Hepatocyte (in vitro differentiated cells): ENCODE measurements at regions not wholly inside any gene's neighbourhood (a gene's known extent, or its start where the extent isn't known, plus 50 kb on each side); places are given as distances from the start of the nearest gene placed in this dataset.

Experiments used
- DNase-seq: peaks from one replicate; pipeline ENCODE4 v3.0.0-alpha.2; 2016; ENCODE audit warnings: low spot score
- H2AFZ ChIP-seq: fragments of 200-600 bp; sonication (generic); 2 replicates; pipeline ENCODE4 v1.6.0; 2016; ENCODE audit warnings: antibody characterized with exemption, mild to moderate bottlenecking
- H3K27ac ChIP-seq: fragments of 200-600 bp; sonication (generic); 2 replicates; pipeline ENCODE4 v1.5.1; 2016; ENCODE audit warnings: mild to moderate bottlenecking
- H3K27me3 ChIP-seq: fragments of 200-600 bp; sonication (generic); 2 replicates; pipeline ENCODE4 v1.6.1; 2016
- H3K36me3 ChIP-seq: fragments of 200-600 bp; sonication (generic); replicated peaks from 2 replicates; pipeline ENCODE4 v1.5.1; 2016; ENCODE audit warnings: low read depth; ENCODE audit not compliant: insufficient read depth
- H3K4me1 ChIP-seq: fragments of 200-600 bp; sonication (generic); 2 replicates; pipeline ENCODE4 v1.5.1; 2016; ENCODE audit warnings: mild to moderate bottlenecking, moderate library complexity; ENCODE audit not compliant: insufficient read depth
- H3K4me2 ChIP-seq: fragments of 200-600 bp; sonication (generic); 2 replicates; pipeline ENCODE4 v1.6.0; 2016
- H3K4me3 ChIP-seq: fragments of 200-600 bp; sonication (generic); 2 replicates; pipeline ENCODE4 v1.5.1; 2016; ENCODE audit warnings: mild to moderate bottlenecking
- H3K79me2 ChIP-seq: fragments of 200-600 bp; sonication (generic); 2 replicates; pipeline ENCODE4 v1.6.0; 2017; ENCODE audit warnings: mild to moderate bottlenecking
- H3K9me2 ChIP-seq: fragments of 200-600 bp; sonication (generic); replicated peaks from 2 replicates; pipeline ENCODE4 v1.6.0; 2017; ENCODE audit warnings: mild to moderate bottlenecking; ENCODE audit not compliant: insufficient read depth
- H3K9me3 ChIP-seq: fragments of 200-600 bp; sonication (generic); 2 replicates; pipeline ENCODE4 v1.5.1; 2016; ENCODE audit warnings: low read depth, mild to moderate bottlenecking
- H4K20me1 ChIP-seq: fragments of 200-600 bp; sonication (generic); 2 replicates; pipeline ENCODE4 v1.6.0; 2016; ENCODE audit warnings: mild to moderate bottlenecking; ENCODE audit not compliant: insufficient read depth, poor library complexity, severe bottlenecking
- EZH2 ChIP-seq: fragments of 200-600 bp; sonication (generic); IDR thresholded peaks from 2 replicates; pipeline ENCODE4 v1.6.1; 2016; ENCODE audit warnings: antibody characterized with exemption, mild to moderate bottlenecking, borderline replicate concordance
- EZH2phosphoT487 ChIP-seq: fragments of 200-600 bp; sonication (generic); IDR thresholded peaks from one replicate; pipeline ENCODE4 v1.6.1; 2018; ENCODE audit warnings: antibody characterized with exemption, mild to moderate bottlenecking, low read depth, moderate library complexity; ENCODE audit not compliant: unreplicated experiment, severe bottlenecking
- WGBS: methylation state at CpG from one replicate; pipeline ENCODE4 v1.1.6; 2016; ENCODE audit warnings: low lambda C conversion rate; ENCODE audit errors: missing lambda C conversion rate; 5-methylcytosine and 5-hydroxymethylcytosine counted together
- TF ChIP-seq, protein P1 (sequence below): fragments of 200-600 bp; sonication (generic); IDR thresholded peaks from 2 replicates; pipeline ENCODE4 v1.5.1; 2016; ENCODE audit warnings: antibody characterized with exemption, mild to moderate bottlenecking; ENCODE audit not compliant: poor library complexity

DNA sequence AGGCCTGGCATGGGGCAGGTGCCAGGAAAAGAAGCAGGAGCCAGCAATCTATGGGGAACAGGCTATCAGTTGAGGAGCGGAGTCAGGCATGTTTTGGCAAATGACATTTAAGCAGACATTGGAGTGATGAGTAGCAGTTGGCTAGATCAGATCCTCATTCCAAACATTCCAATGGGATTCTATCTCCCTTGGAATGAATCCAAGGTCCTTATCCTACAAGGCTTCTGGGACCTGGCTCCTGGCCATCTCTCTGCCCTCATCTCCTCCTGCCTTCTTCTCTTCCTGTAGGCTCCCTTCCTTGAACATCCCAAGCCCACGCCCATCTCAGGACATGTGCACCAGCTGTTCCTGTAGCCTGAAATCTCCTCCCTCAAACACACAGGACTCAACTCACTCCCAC is 1074.5 kb downstream of the TBC1D22A start:
- Histone ChIP-seq H2AFZ (no peak overlapping the region), H3K27me3 (no peaks in the 10 kb centered on the region), H4K20me1 (no peaks in the 10 kb centered on the region), H3K4me3 (no peak overlapping the region), H3K9me3 (no peaks in the 10 kb centered on the region), H3K4me2 (no peak overlapping the region), H3K27ac (no peak overlapping the region), H3K4me1 (no peaks in the 10 kb centered on the region), H3K36me3 (no peaks in the 10 kb centered on the region), H3K79me2 (no peaks in the 10 kb centered on the region), H3K9me2 (no peaks in the 10 kb centered on the region)
- 79% methylated on average over 2 of the region's 2 CpGs for WGBS
- peak; percentile 36 for DNase-seq
- no peak for TF ChIP-seq EZH2phosphoT487
- TF ChIP-seq, protein P1, sequence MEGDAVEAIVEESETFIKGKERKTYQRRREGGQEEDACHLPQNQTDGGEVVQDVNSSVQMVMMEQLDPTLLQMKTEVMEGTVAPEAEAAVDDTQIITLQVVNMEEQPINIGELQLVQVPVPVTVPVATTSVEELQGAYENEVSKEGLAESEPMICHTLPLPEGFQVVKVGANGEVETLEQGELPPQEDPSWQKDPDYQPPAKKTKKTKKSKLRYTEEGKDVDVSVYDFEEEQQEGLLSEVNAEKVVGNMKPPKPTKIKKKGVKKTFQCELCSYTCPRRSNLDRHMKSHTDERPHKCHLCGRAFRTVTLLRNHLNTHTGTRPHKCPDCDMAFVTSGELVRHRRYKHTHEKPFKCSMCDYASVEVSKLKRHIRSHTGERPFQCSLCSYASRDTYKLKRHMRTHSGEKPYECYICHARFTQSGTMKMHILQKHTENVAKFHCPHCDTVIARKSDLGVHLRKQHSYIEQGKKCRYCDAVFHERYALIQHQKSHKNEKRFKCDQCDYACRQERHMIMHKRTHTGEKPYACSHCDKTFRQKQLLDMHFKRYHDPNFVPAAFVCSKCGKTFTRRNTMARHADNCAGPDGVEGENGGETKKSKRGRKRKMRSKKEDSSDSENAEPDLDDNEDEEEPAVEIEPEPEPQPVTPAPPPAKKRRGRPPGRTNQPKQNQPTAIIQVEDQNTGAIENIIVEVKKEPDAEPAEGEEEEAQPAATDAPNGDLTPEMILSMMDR = no peak

DNA sequence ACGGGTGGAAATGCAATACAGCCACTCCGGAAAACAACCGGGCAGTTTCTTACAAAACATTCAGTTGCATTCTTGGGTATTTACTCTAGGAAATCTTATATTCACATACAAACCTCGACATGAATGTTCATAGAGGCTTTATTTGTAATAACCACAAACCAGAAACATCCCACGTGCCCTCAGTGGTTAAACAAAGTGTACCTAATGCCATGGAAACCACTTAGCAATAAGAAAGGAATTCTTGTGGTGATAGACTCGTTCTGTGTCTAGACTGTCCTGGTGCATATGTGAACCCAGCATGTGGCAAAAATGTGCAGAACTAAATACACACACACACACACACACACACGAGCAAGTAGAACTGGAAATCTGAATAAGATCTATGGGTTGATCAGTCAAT is 1073.3 kb downstream of the TBC1D22A start:
- no peaks in the 10 kb centered on the region for H3K9me3 ChIP-seq
- H3K4me3 ChIP-seq = no peak overlapping the region
- peak; percentile 48 for DNase-seq
- no peaks in the 10 kb centered on the region for H3K27me3 ChIP-seq
- H3K9me2 ChIP-seq = no peaks in the 10 kb centered on the region
- H4K20me1 ChIP-seq = no peaks in the 10 kb centered on the region
- no peaks in the 10 kb centered on the region for H3K4me1 ChIP-seq
- H2AFZ ChIP-seq = no peak overlapping the region
- WGBS = 59% methylated on average over 7 of the region's 7 CpGs
- H3K27ac ChIP-seq = no peak overlapping the region
- TF ChIP-seq, protein P1 = no peak
- TF ChIP-seq EZH2 (no peak), EZH2phosphoT487 (no peak)
- H3K79me2 ChIP-seq = no peaks in the 10 kb centered on the region
- H3K36me3 ChIP-seq = no peaks in the 10 kb centered on the region
- no peak overlapping the region for H3K4me2 ChIP-seq

DNA sequence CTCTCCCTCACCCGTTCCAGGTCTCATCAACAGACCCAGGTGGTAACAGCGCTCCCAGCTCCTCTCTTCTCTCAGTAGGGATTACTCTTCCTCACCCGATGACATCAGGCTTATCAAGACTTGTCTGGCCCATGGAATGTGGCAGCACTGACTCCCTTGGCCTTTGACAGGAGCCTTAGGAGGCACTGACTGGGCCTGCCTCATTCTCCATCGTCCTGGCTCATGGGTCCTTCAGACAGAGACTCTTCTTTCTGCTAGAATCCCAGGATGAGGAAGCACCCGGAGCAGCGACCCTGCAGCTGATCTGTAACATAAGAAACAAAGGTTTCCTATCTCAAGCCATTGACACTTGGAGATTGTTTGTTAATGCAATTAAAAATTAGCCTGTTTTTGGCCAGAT is 1063.6 kb downstream of the TBC1D22A start:
- Histone ChIP-seq H3K27ac (no peak overlapping the region), H3K4me3 (no peak overlapping the region), H3K9me2 (no peaks in the 10 kb centered on the region), H3K9me3 (no peaks in the 10 kb centered on the region), H4K20me1 (no peaks in the 10 kb centered on the region), H3K4me1 (no peaks in the 10 kb centered on the region), H3K27me3 (no peaks in the 10 kb centered on the region), H3K79me2 (no peaks in the 10 kb centered on the region), H3K4me2 (no peak overlapping the region), H3K36me3 (no peaks in the 10 kb centered on the region), H2AFZ (no peak overlapping the region)
- TF ChIP-seq, protein P1 = no peak
- no peak for TF ChIP-seq EZH2phosphoT487
- no peak for TF ChIP-seq EZH2
- whole genome bisulfite sequencing = 35% methylated on average over 6 of the region's 6 CpGs
- DNase-seq = no peak

GRCh38 chr22:47822422-47822821 is 1060.0 kb downstream of the TBC1D22A start:
- DNase-seq = no peak
- no peaks in the 10 kb centered on the region for H3K79me2 ChIP-seq
- no peaks in the 10 kb centered on the region for H3K27me3 ChIP-seq
- TF ChIP-seq EZH2phosphoT487 (no peak), EZH2 (no peak)
- TF ChIP-seq, protein P1 = no peak
- no peak overlapping the region for H3K27ac ChIP-seq
- H3K4me1 ChIP-seq = no peaks in the 10 kb centered on the region
- no peaks in the 10 kb centered on the region for H4K20me1 ChIP-seq
- no peak overlapping the region for H3K4me3 ChIP-seq
- no peaks in the 10 kb centered on the region for H3K36me3 ChIP-seq
- H2AFZ ChIP-seq = no peak overlapping the region
- no peaks in the 10 kb centered on the region for H3K9me2 ChIP-seq
- no peaks in the 10 kb centered on the region for H3K9me3 ChIP-seq
- WGBS = 84% methylated on average over 3 of the region's 3 CpGs
- H3K4me2 ChIP-seq = no peak overlapping the region
